RWPE2 (cell line): ENCODE measurements at regions not wholly inside any gene's neighbourhood (a gene's known extent, or its start where the extent isn't known, plus 50 kb on each side); places are given as distances from the start of the nearest gene placed in this dataset.

Experiments used
- ATAC-seq: fragments of 200-7000 bp; cut with Tn5 transposase; 3 replicates; pipeline ENCODE4 v1.9.1; 2021; ENCODE audit warnings: low read depth
- DNase-seq: peaks from one replicate; pipeline ENCODE4 v3.0.0-alpha.2; 2020; ENCODE audit warnings: low spot score
- H3K27ac ChIP-seq: fragments of 450-650 bp; 2 replicates; pipeline ENCODE4 v1.5.1; 2017; ENCODE audit warnings: mild to moderate bottlenecking; ENCODE audit not compliant: poor library complexity, severe bottlenecking
- H3K27me3 ChIP-seq: fragments of 250-450 bp; sonication (Bioruptor Pico); 2 replicates; pipeline ENCODE4 v1.5.1; 2021; ENCODE audit warnings: mild to moderate bottlenecking, moderate library complexity; ENCODE audit not compliant: insufficient read depth, poor library complexity, severe bottlenecking
- H3K36me3 ChIP-seq: fragments of 250-450 bp; sonication (Bioruptor Pico); 2 replicates; pipeline ENCODE4 v1.5.1; 2020; ENCODE audit warnings: low read depth, mild to moderate bottlenecking, moderate library complexity
- H3K4me1 ChIP-seq: fragments of 250-450 bp; sonication (Bioruptor Pico); 2 replicates; pipeline ENCODE4 v1.5.1; 2021; ENCODE audit warnings: mild to moderate bottlenecking, moderate library complexity; ENCODE audit not compliant: insufficient read depth, poor library complexity, severe bottlenecking
- H3K4me3 ChIP-seq: fragments of 250-450 bp; sonication (Bioruptor Pico); 2 replicates; pipeline ENCODE4 v1.5.1; 2021; ENCODE audit warnings: mild to moderate bottlenecking, moderate library complexity; ENCODE audit not compliant: severe bottlenecking
- H3K9me3 ChIP-seq: fragments of 250-450 bp; sonication (Bioruptor Pico); 2 replicates; pipeline ENCODE4 v1.5.1; 2021; ENCODE audit warnings: mild to moderate bottlenecking, moderate library complexity; ENCODE audit not compliant: severe bottlenecking
- CTCF ChIP-seq: fragments of 450-650 bp; IDR thresholded peaks from one replicate; pipeline ENCODE4 v1.5.1; 2017; ENCODE audit warnings: mild to moderate bottlenecking, moderate library complexity; ENCODE audit not compliant: poor library complexity, severe bottlenecking

DNA sequence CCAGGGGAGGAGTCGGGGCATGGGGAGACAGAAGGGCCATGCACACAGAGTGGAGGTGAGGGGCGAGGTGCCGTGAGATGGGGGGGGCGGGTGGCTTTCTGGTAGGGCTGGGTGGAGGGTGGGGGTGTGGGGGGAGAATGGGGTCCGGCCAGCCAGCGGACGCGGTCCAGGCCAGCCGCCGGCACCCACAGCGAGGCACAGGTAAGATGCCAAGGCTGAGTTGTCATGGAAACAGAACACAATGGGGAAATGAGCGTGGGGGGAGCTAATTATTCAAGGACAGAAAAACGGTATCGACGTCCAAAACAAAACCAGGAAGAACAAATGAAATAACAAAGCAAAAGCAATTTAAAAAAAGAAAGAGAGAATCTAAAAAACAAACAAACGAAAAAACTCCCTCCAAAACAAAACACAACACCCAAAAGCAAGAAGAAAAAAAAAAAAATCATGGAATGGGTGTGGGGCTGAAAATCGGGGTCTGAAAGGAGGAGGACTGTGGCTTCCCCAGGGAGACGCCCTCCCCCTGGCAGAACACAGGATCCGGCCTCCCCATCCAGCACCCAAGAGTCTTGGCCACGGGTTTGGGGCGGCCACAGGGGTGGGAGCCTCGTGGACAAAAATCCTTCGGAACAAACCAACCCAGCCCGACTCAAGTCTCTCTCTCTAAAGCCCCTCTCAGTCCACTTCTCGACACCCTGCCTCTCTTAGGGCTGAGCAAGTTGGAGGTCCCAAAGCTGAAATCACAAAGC is 92.5 kb downstream of the PTPRS start:
- no peak overlapping the region for H3K27ac ChIP-seq
- H3K9me3 ChIP-seq = no peaks in the 10 kb centered on the region
- no peaks in the 10 kb centered on the region for H3K27me3 ChIP-seq
- DNase-seq = no peak
- no peak overlapping the region for H3K4me3 ChIP-seq
- ATAC-seq = no peak
- no peaks in the 10 kb centered on the region for H3K4me1 ChIP-seq
- no peaks in the 10 kb centered on the region for H3K36me3 ChIP-seq
- TF ChIP-seq CTCF = no peak

GRCh38 chr19:5246554-5247155 is 94.0 kb downstream of the PTPRS start:
- DNase-seq (no peak), ATAC-seq (no peak)
- H3K9me3 ChIP-seq = no peaks in the 10 kb centered on the region
- no peak overlapping the region for H3K27ac ChIP-seq
- H3K27me3 ChIP-seq = no peaks in the 10 kb centered on the region
- no peak overlapping the region for H3K4me3 ChIP-seq
- no peaks in the 10 kb centered on the region for H3K36me3 ChIP-seq
- no peak for TF ChIP-seq CTCF
- H3K4me1 ChIP-seq = no peaks in the 10 kb centered on the region

DNA sequence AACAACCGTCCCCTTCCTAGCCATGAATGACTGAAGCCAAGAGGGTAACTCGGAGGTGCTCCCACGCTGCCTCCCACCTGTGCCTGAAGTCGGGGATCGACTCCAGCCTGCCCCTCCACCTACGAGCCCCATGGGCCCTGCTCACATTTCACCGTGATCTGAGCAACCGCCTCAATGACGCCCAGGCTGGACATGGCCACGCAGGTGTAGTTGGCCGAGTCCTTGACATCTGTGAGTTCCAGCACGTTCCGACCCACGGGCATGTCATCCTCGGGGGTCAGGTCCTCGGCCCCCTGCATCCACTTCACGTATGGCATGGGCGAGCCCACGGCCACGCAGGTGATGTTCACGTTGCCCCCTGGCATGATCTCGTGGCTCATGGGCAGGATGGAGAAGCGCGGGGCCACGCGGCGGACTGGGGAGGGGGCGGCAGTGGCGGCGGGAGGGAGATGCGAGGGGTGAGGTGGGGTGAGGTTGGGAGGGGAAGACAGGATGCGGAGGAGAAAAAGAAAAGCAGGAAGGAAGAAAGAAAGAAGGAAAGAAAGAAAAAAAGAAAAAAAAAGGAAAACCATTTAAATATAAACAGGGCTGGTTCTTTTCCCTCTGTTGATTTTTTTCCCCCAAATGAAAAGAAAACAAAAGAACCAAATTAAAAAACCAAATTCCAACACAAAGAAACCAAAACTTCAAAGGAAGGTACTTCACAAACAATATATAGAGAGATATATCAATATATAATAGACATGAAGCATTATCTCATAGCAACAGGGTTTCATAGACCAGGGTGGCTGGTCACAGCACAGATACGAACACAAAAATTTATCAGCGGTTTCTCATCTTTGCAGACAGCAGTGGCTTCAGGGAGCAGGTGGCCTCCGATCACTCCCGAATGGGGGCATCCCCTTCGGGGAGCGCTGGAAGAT is 94.7 kb downstream of the PTPRS start:
- ATAC-seq = no peak
- no peaks in the 10 kb centered on the region for H3K4me1 ChIP-seq
- no peak overlapping the region for H3K4me3 ChIP-seq

DNA sequence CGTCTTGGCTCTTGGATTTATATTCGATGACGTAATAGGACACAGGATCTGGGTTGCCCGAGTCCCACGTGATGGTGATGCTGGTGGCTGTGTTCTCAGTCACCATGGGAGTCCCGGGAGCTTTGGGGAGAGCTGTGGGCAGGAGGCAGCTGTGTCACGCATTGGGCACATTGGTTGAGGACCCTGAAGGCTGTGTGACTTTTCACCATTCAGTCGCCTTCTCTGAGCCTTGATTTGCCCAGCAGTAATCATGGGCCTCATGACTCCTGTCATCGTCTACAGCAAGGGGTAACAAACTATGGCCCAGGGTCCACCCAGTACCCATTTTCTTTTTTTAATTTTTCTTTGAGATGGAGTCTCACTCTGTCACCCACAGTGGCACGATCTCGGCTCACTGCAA is 96.3 kb downstream of the PTPRS start:
- Histone ChIP-seq H3K27ac (no peak overlapping the region), H3K4me3 (no peak overlapping the region), H3K36me3 (no peaks in the 10 kb centered on the region), H3K27me3 (no peaks in the 10 kb centered on the region), H3K9me3 (no peaks in the 10 kb centered on the region), H3K4me1 (no peaks in the 10 kb centered on the region)
- no peak for TF ChIP-seq CTCF
- DNase-seq (no peak), ATAC-seq (no peak)

More for the DNA sequence above, 94.7 kb downstream of the PTPRS start:
- no peaks in the 10 kb centered on the region for H3K36me3 ChIP-seq
- H3K27me3 ChIP-seq = no peaks in the 10 kb centered on the region
- no peaks in the 10 kb centered on the region for H3K9me3 ChIP-seq
- no peak overlapping the region for H3K27ac ChIP-seq
- TF ChIP-seq CTCF = no peak
- DNase-seq = no peak
